ENCODE measurements at regions not wholly inside any gene's neighbourhood (a gene's known extent, or its start where the extent isn't known, plus 50 kb on each side); places are given as distances from the start of the nearest gene placed in this dataset.

- Histone ChIP-seq H3K79me2 (replicated peaks; ENCODE audit: insufficient read depth, low read length) (no peaks in the 10 kb centered on the region), H3K36me3 (ENCODE audit: insufficient read depth, low read length) (no peaks in the 10 kb centered on the region), H3K27ac (ENCODE audit: low read length) (no peak overlapping the region), H3F3A (ENCODE audit: insufficient read depth, low read length, poor library complexity, severe bottlenecking) (no peaks in the 10 kb centered on the region), H3K27me3 (ENCODE audit: insufficient read depth, low read depth, low read length) (no peaks in the 10 kb centered on the region), H3K9me3 (ENCODE audit: low read length) (no peaks in the 10 kb centered on the region), H2AFZ (ENCODE audit: low read depth, low read length) (no peak overlapping the region), H3K9ac (ENCODE audit: low read length) (no peak overlapping the region), H3K4me3 (ENCODE audit: low read length) (no peak overlapping the region), H3K9me2 (ENCODE audit: insufficient read depth, low read length) (no peaks in the 10 kb centered on the region), H3K4me2 (ENCODE audit: low read length) (no peak overlapping the region), H4K20me1 (ENCODE audit: insufficient read depth) (no peaks in the 10 kb centered on the region)
- TF ChIP-seq POLR2AphosphoS5 (IDR thresholded peaks at IDR 0.05) (peak; percentile 68), CTCF (IDR thresholded peaks at IDR 0.05; ENCODE audit: poor library complexity, severe bottlenecking) (no peak), RAD21 (conservative IDR thresholded peaks at IDR 0.05) (peak; percentile 22), REST (IDR thresholded peaks at IDR 0.05; ENCODE audit: borderline replicate concordance) (peak; percentile 56), TAF1 (IDR thresholded peaks at IDR 0.05; ENCODE audit: low read depth) (no peak), SMC3 (conservative IDR thresholded peaks at IDR 0.05; ENCODE audit: poor library complexity) (no peak), MXI1 (conservative IDR thresholded peaks at IDR 0.05; ENCODE audit: poor library complexity, severe bottlenecking) (no peak), EZH2 (IDR thresholded peaks at IDR 0.05; ENCODE audit: borderline replicate concordance, insufficient read depth, low read length, poor library complexity, severe bottlenecking) (no peak), EP300 (conservative IDR thresholded peaks at IDR 0.05; ENCODE audit: poor library complexity, severe bottlenecking) (peak; percentile 93)
Observed at GRCh38 chr6:156350337-156350736, 426.8 kb upstream of the ARID1B start.

GRCh38 chr6:156348849-156349248, 428.3 kb upstream of the ARID1B start:
- Histone ChIP-seq H3K9me3 (ENCODE audit: low read length) (no peaks in the 10 kb centered on the region), H3K4me2 (ENCODE audit: low read length) (peak overlapping the region; percentile 2), H3K9me2 (ENCODE audit: insufficient read depth, low read length) (no peaks in the 10 kb centered on the region), H4K20me1 (ENCODE audit: insufficient read depth) (no peaks in the 10 kb centered on the region), H3K27ac (ENCODE audit: low read length) (peak overlapping the region; percentile 66), H3K79me2 (replicated peaks; ENCODE audit: insufficient read depth, low read length) (no peaks in the 10 kb centered on the region), H3K9ac (ENCODE audit: low read length) (peak overlapping the region; percentile 33), H3K4me3 (ENCODE audit: low read length) (peak overlapping the region; percentile 30), H3K27me3 (ENCODE audit: insufficient read depth, low read depth, low read length) (no peaks in the 10 kb centered on the region), H3K36me3 (ENCODE audit: insufficient read depth, low read length) (no peaks in the 10 kb centered on the region), H2AFZ (ENCODE audit: low read depth, low read length) (peak overlapping the region; percentile 43), H3F3A (ENCODE audit: insufficient read depth, low read length, poor library complexity, severe bottlenecking) (no peaks in the 10 kb centered on the region)
- TF ChIP-seq POLR2AphosphoS5 (IDR thresholded peaks at IDR 0.05) (no peak), EP300 (conservative IDR thresholded peaks at IDR 0.05; ENCODE audit: poor library complexity, severe bottlenecking) (no peak), CTCF (IDR thresholded peaks at IDR 0.05; ENCODE audit: poor library complexity, severe bottlenecking) (no peak), EZH2 (IDR thresholded peaks at IDR 0.05; ENCODE audit: borderline replicate concordance, insufficient read depth, low read length, poor library complexity, severe bottlenecking) (no peak), SMC3 (conservative IDR thresholded peaks at IDR 0.05; ENCODE audit: poor library complexity) (no peak), REST (IDR thresholded peaks at IDR 0.05; ENCODE audit: borderline replicate concordance) (no peak), TAF1 (IDR thresholded peaks at IDR 0.05; ENCODE audit: low read depth) (no peak), MXI1 (conservative IDR thresholded peaks at IDR 0.05; ENCODE audit: poor library complexity, severe bottlenecking) (no peak), RAD21 (conservative IDR thresholded peaks at IDR 0.05) (no peak)

Measured in neural cell (in vitro differentiated cells).